Endothelial cell of umbilical vein (primary cell): ENCODE measurements at regions not wholly inside any gene's neighbourhood (a gene's known extent, or its start where the extent isn't known, plus 50 kb on each side); places are given as distances from the start of the nearest gene placed in this dataset.
"Not testable (repeated sequence)": the region's sequence is repeated elsewhere in the genome, so short reads cannot be mapped to it uniquely, and the experiment has no call there.

Experiments used
- BruUV-seq: library from RNA; stranded (reverse); fragments of 400-500 nt; replicated peaks from 2 replicates; lab custom pipeline; 2021; lab: Mats Ljungman, UMichigan
- CTCF ChIA-PET: fragments of 300-600, 350-600 bp; sonication (Branson Sonifier 250); formaldehyde crosslinking; loops from one replicate; lab custom pipeline; 2021; ENCODE audit warnings: antibody characterized with exemption, inconsistent platforms; lab: Charles Lee
- POLR2A ChIA-PET: fragments of 300-600, 350-600 bp; sonication (Branson Sonifier 250); formaldehyde crosslinking; loops from one replicate; lab custom pipeline; 2021; ENCODE audit warnings: antibody characterized with exemption, inconsistent platforms; lab: Charles Lee
- DNase-seq: peaks from one replicate; pipeline ENCODE4 v3.0.0-alpha.2; 2011; ENCODE audit warnings: low read depth, low spot score
- FAIRE-seq: peaks from 2 replicates; lab custom pipeline; 2011; peaks lifted over from hg19 to GRCh38; lab: Jason Lieb, UNC
- H2AFZ ChIP-seq: 2 replicates; pipeline ENCODE4 v1.6.0; 2012; ENCODE audit warnings: low read depth, low read length, control low read depth, inconsistent platforms
- H3K27ac ChIP-seq: 2 replicates; pipeline ENCODE4 v1.5.1; 2011; ENCODE audit warnings: low read depth, mild to moderate bottlenecking, control low read depth, low read length, moderate library complexity; ENCODE audit not compliant: insufficient read depth
- H3K27me3 ChIP-seq, 2 experiments: 2 replicates each; pipeline versions ENCODE4 v1.6.0 to v1.6.1; 2011; ENCODE audit warnings: low read length in 2 of 2, mixed read lengths in 1 of 2; ENCODE audit not compliant: control insufficient read depth in 2 of 2, insufficient read depth in 2 of 2
- H3K36me3 ChIP-seq, 2 experiments: 2 replicates in 1 of 2; 3 replicates in 1 of 2; pipeline ENCODE4 v1.5.1; 2011; ENCODE audit warnings: low read length in 2 of 2, mild to moderate bottlenecking in 1 of 2, moderate library complexity in 1 of 2; ENCODE audit not compliant: control insufficient read depth in 2 of 2, insufficient read depth in 2 of 2; ENCODE audit errors: extremely low read depth in 1 of 2
- H3K4me1 ChIP-seq: 3 replicates; pipeline ENCODE4 v1.5.1; 2011; ENCODE audit warnings: mild to moderate bottlenecking, low read length; ENCODE audit not compliant: control insufficient read depth, insufficient read depth; ENCODE audit errors: extremely low read depth
- H3K4me2 ChIP-seq: 2 replicates; pipeline ENCODE4 v1.6.1; 2011; ENCODE audit warnings: low read length, control low read depth, mixed read lengths; ENCODE audit not compliant: insufficient read depth
- H3K4me3 ChIP-seq, 3 experiments: fragments of 200-600 bp in 1 of 3; sonication (generic), shearing (Covaris generic) in 1 of 3; replicated peaks in 1 of 3; 2 replicates each; pipeline ENCODE4 v1.5.1; 2011 to 2016; ENCODE audit warnings: control low read depth in 3 of 3, low read length in 3 of 3, mild to moderate bottlenecking in 2 of 3, inconsistent platforms in 1 of 3, low read depth in 1 of 3, moderate library complexity in 1 of 3; ENCODE audit not compliant: insufficient read depth in 1 of 3
- H3K79me2 ChIP-seq: 2 replicates; pipeline ENCODE4 v1.6.0; 2012; ENCODE audit warnings: low read length, inconsistent platforms; ENCODE audit not compliant: control insufficient read depth, insufficient read depth
- H3K9ac ChIP-seq: replicated peaks from 2 replicates; pipeline ENCODE3; 2011; ENCODE audit warnings: low read length, control low read depth; ENCODE audit not compliant: insufficient read depth; ENCODE audit errors: extremely low read depth
- H3K9me1 ChIP-seq: replicated peaks from 3 replicates; pipeline ENCODE4 v1.6.0; 2011; ENCODE audit warnings: mild to moderate bottlenecking, low read length; ENCODE audit not compliant: control insufficient read depth, insufficient read depth; ENCODE audit errors: extremely low read depth
- H3K9me3 ChIP-seq: replicated peaks from 2 replicates; pipeline ENCODE4 v1.5.1; 2012; ENCODE audit warnings: low read length, inconsistent platforms; ENCODE audit not compliant: control insufficient read depth, insufficient read depth
- H4K20me1 ChIP-seq: replicated peaks from 2 replicates; pipeline ENCODE3; 2011; ENCODE audit warnings: mild to moderate bottlenecking, low read length; ENCODE audit not compliant: control insufficient read depth, insufficient read depth; ENCODE audit errors: extremely low read depth
- CTCF ChIP-seq, 2 donors: IDR thresholded peaks; 1 replicate in 1 of 2; 2 replicates in 1 of 2; pipeline ENCODE4 v1.5.1; 2011; ENCODE audit warnings: low read length in 2 of 2, mild to moderate bottlenecking in 2 of 2, moderate library complexity in 2 of 2, control low read depth in 1 of 2, inconsistent platforms in 1 of 2, low read depth in 1 of 2; ENCODE audit not compliant: insufficient read depth in 1 of 2; ENCODE audit errors: extremely low read depth in 1 of 2
- FOS ChIP-seq: IDR thresholded peaks from 2 replicates; pipeline ENCODE4 v1.6.1; 2011; ENCODE audit warnings: mild to moderate bottlenecking, low read length, moderate library complexity, borderline replicate concordance; ENCODE audit not compliant: insufficient read depth
- GATA2 ChIP-seq: IDR thresholded peaks from 2 replicates; pipeline ENCODE4 v1.7.0; 2011; ENCODE audit warnings: low read depth, mild to moderate bottlenecking, moderate library complexity, mixed read lengths, low read length; ENCODE audit not compliant: insufficient read length, insufficient read depth
- MAX ChIP-seq: IDR thresholded peaks from 2 replicates; pipeline ENCODE4 v1.6.1; 2011; ENCODE audit not compliant: insufficient read depth, insufficient read length
- MYC ChIP-seq: IDR thresholded peaks from one replicate; pipeline ENCODE4 v1.6.1; 2011; ENCODE audit warnings: mild to moderate bottlenecking, low read depth, low read length
- POLR2AphosphoS5 ChIP-seq: IDR thresholded peaks from 2 replicates; pipeline ENCODE4 v1.6.1; 2012; ENCODE audit warnings: low read depth, mild to moderate bottlenecking, control low read depth, low read length, moderate library complexity; ENCODE audit not compliant: insufficient read depth
- dilution Hi-C: fragments of 300-500 bp; cut with MboI; formaldehyde crosslinking; loops from one replicate; pipeline ENCODE4 v1.15.0; 2019; ENCODE audit warnings: low sequenced_read_pairs; ENCODE audit not compliant: extremely low pct_ligation_motif_present
- intact Hi-C: fragments of 100-400 bp; cut with micrococcal nuclease; formaldehyde crosslinking; loops from one replicate; pipeline ENCODE4 v1.10.0; 2022

- TF ChIP-seq GATA2, result no peak
- no peak for TF ChIP-seq POLR2AphosphoS5
- TF ChIP-seq FOS, result no peak
- TF ChIP-seq MAX, result no peak
- Histone ChIP-seq H3K27ac (no peak overlapping the region), H3K79me2 (no peaks in the 10 kb centered on the region), H3K4me2 (no peak overlapping the region), H3K4me1 (no peaks in the 10 kb centered on the region), H3K9me1 (no peaks in the 10 kb centered on the region), H4K20me1 (no peaks in the 10 kb centered on the region), H3K36me3 (no peaks in the 10 kb centered on the region), H3K9ac (no peak overlapping the region), H3K4me3 (no peak overlapping the region), H3K27me3 (no peaks in the 10 kb centered on the region), H2AFZ (no peak overlapping the region), H3K9me3 (no peaks in the 10 kb centered on the region)
- FAIRE-seq (no peak), DNase-seq (no peak)
- CTCF ChIA-PET, result interaction anchor here (1.4 to 2.2 kb wide), 2 partner anchors 48 to 312 kb away, joined by 7 to 8 read pairs; no protein-coding TSS in a partner anchor
- intact Hi-C loops, result no loop called here
- dilution Hi-C loops, result no loop called here
- POLR2A ChIA-PET, result no interaction called here
- no TSS peak for BruUV-seq
Measured at GRCh38 chr19:34089566-34089965, 82.7 kb upstream of the LSM14A start.

- Histone ChIP-seq H3K4me2 (no peak overlapping the region), H3K27me3 (peaks cover 0 to 4% of the 10 kb centered on the region in 2 experiments), H3K27ac (no peak overlapping the region), H3K79me2 (no peaks in the 10 kb centered on the region), H3K9ac (no peak overlapping the region), H3K9me3 (no peaks in the 10 kb centered on the region), H4K20me1 (no peaks in the 10 kb centered on the region), H3K4me1 (no peaks in the 10 kb centered on the region), H2AFZ (no peak overlapping the region), H3K4me3 (no peak overlapping the region), H3K9me1 (no peaks in the 10 kb centered on the region), H3K36me3 (no peaks in the 10 kb centered on the region)
- no peak for DNase-seq
- no peak for FAIRE-seq
- BruUV-seq, result no TSS peak
- TF ChIP-seq CTCF (IDR thresholded peaks at IDR 0.05; ENCODE audit: extremely low read depth in 1 of 2, insufficient read depth in 1 of 2, low read depth in 1 of 2, low read length in 2 of 2) (no peak), MYC (no peak)
- ChIA-PET POLR2A (no interaction called here), CTCF (interaction anchor here (1.6 to 5.8 kb wide), 3 partner anchors 8 to 317 kb away, joined by 6 to 387 read pairs (median 27); no protein-coding TSS in a partner anchor)
- dilution Hi-C loops (no loop called here), intact Hi-C loops (no loop called here)
Measured at GRCh38 chr19:34094960-34095359, 77.3 kb upstream of the LSM14A start.

GRCh38 chr19:34095411-34095810, 76.9 kb upstream of the LSM14A start:
- H3K4me2 ChIP-seq, H3K27ac ChIP-seq, H2AFZ ChIP-seq, POLR2A ChIA-PET, H3K79me2 ChIP-seq, H3K4me1 ChIP-seq, BruUV-seq, H3K4me3 ChIP-seq, dilution Hi-C loops, H3K9me3 ChIP-seq, H3K9ac ChIP-seq, DNase-seq, H3K27me3 ChIP-seq, H3K9me1 ChIP-seq, intact Hi-C loops, H4K20me1 ChIP-seq, FAIRE-seq, H3K36me3 ChIP-seq: not testable (repeated sequence)
- CTCF ChIA-PET, result interaction anchor here (0.8 to 5.8 kb wide), 29 partner anchors 9 to 665 kb away, joined by 3 to 387 read pairs (median 6); partner anchors contain the start of gene KCTD15
